ENCODE measurements at regions not wholly inside any gene's neighbourhood (a gene's known extent, or its start where the extent isn't known, plus 50 kb on each side); places are given as distances from the start of the nearest gene placed in this dataset.

- Histone ChIP-seq H3K36me3 (no peaks in the 10 kb centered on the region), H3K4me1 (no peaks in the 10 kb centered on the region), H3K27me3 (no peaks in the 10 kb centered on the region), H3K4me3 (no peak overlapping the region), H3K27ac (no peak overlapping the region), H3K9me3 (no peaks in the 10 kb centered on the region)
- TF ChIP-seq, protein P1, sequence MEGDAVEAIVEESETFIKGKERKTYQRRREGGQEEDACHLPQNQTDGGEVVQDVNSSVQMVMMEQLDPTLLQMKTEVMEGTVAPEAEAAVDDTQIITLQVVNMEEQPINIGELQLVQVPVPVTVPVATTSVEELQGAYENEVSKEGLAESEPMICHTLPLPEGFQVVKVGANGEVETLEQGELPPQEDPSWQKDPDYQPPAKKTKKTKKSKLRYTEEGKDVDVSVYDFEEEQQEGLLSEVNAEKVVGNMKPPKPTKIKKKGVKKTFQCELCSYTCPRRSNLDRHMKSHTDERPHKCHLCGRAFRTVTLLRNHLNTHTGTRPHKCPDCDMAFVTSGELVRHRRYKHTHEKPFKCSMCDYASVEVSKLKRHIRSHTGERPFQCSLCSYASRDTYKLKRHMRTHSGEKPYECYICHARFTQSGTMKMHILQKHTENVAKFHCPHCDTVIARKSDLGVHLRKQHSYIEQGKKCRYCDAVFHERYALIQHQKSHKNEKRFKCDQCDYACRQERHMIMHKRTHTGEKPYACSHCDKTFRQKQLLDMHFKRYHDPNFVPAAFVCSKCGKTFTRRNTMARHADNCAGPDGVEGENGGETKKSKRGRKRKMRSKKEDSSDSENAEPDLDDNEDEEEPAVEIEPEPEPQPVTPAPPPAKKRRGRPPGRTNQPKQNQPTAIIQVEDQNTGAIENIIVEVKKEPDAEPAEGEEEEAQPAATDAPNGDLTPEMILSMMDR (IDR thresholded peaks at IDR 0.05) = no peak
- no peak for TF ChIP-seq POLR2A (IDR thresholded peaks at IDR 0.05)
- ATAC-seq (no peak), DNase-seq (no peak)
- intact Hi-C loops (cut with DNase I) = no loop called here
- 20% methylated on average over 1 of the region's 1 CpG for WGBS (ENCODE audit: insufficient coverage, low coverage, low lambda C conversion rate, missing lambda C conversion rate)
Observed at GRCh38 chr18:60506190-60506589, 133.6 kb upstream of the MC4R start.

GRCh38 chr18:60506682-60507081 is 134.1 kb upstream of the MC4R start:
- intact Hi-C loops (cut with DNase I) = no loop called here
- Histone ChIP-seq H3K27ac (no peak overlapping the region), H3K4me3 (no peak overlapping the region), H3K27me3 (no peaks in the 10 kb centered on the region), H3K4me1 (no peaks in the 10 kb centered on the region), H3K36me3 (no peaks in the 10 kb centered on the region), H3K9me3 (no peaks in the 10 kb centered on the region)
- no peak for TF ChIP-seq POLR2A (IDR thresholded peaks at IDR 0.05)
- TF ChIP-seq, protein P1 (IDR thresholded peaks at IDR 0.05) = no peak
- DNase-seq (no peak), ATAC-seq (no peak)
- whole genome bisulfite sequencing (ENCODE audit: insufficient coverage, low coverage, low lambda C conversion rate, missing lambda C conversion rate) = 50% methylated on average over 4 of the region's 4 CpGs

- WGBS (ENCODE audit: insufficient coverage, low coverage, low lambda C conversion rate, missing lambda C conversion rate) = 40% methylated on average over 2 of the region's 2 CpGs
- Histone ChIP-seq H3K36me3 (no peaks in the 10 kb centered on the region), H3K4me3 (no peak overlapping the region), H3K27me3 (no peaks in the 10 kb centered on the region), H3K27ac (no peak overlapping the region), H3K4me1 (no peaks in the 10 kb centered on the region), H3K9me3 (no peaks in the 10 kb centered on the region)
- ATAC-seq (no peak), DNase-seq (no peak)
- TF ChIP-seq, protein P1 (IDR thresholded peaks at IDR 0.05) = no peak
- no peak for TF ChIP-seq POLR2A (IDR thresholded peaks at IDR 0.05)
- intact Hi-C loops (cut with DNase I) = no loop called here
Observed at GRCh38 chr18:60508108-60508507, 135.5 kb upstream of the MC4R start.

DNA sequence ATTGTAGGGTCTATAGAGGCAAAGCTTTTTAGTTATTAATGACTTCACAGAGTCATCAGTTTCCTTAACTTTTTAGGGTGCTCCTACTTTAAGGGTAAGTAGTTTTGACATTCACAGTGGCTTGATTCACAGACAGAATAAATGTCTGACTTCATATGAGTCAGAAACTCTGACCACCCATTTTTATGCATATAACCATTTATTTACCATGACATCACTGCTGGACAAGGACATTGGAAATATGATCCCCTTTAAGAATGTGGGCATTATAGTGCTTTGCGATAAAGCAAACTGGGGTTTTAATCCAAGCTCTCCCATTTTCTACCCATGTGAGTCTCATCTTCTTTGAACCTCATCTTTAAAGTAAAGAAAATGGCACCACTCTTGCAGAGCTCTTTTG is 162.0 kb upstream of the MC4R start:
- peaks cover 0 to 5% of the 10 kb centered on the region in 2 donors for H3K27me3 ChIP-seq
- TF ChIP-seq, protein P1 (IDR thresholded peaks at IDR 0.05) = no peak
- TF ChIP-seq POLR2A (IDR thresholded peaks at IDR 0.05) = no peak
- H3K4me1 ChIP-seq = no peaks in the 10 kb centered on the region
- H3K9me3 ChIP-seq = no peaks in the 10 kb centered on the region
- ATAC-seq (no peak), DNase-seq (no peak)
- H3K4me3 ChIP-seq = no peak overlapping the region
- no peak overlapping the region for H3K27ac ChIP-seq
- 91% methylated on average over 1 of the region's 1 CpG for WGBS (ENCODE audit: insufficient coverage, low coverage, low lambda C conversion rate, missing lambda C conversion rate)
- no peaks in the 10 kb centered on the region for H3K36me3 ChIP-seq
- intact Hi-C loops (cut with DNase I) = no loop called here

GRCh38 chr18:60537074-60537473 is 164.5 kb upstream of the MC4R start:
- no peaks in the 10 kb centered on the region for H3K4me1 ChIP-seq
- H3K9me3 ChIP-seq = no peaks in the 10 kb centered on the region
- 10% methylated on average over 1 of the region's 1 CpG for WGBS (ENCODE audit: insufficient coverage, low coverage, low lambda C conversion rate, missing lambda C conversion rate)
- no peak for TF ChIP-seq POLR2A (IDR thresholded peaks at IDR 0.05)
- TF ChIP-seq, protein P1 (IDR thresholded peaks at IDR 0.05) = no peak
- no peak overlapping the region for H3K4me3 ChIP-seq
- peaks cover 0 to 5% of the 10 kb centered on the region in 2 donors for H3K27me3 ChIP-seq
- DNase-seq (no peak), ATAC-seq (no peak)
- H3K27ac ChIP-seq = no peak overlapping the region
- H3K36me3 ChIP-seq = no peaks in the 10 kb centered on the region
- intact Hi-C loops (cut with DNase I) = no loop called here
